ENCODE measurements at regions not wholly inside any gene's neighbourhood (a gene's known extent, or its start where the extent isn't known, plus 50 kb on each side); places are given as distances from the start of the nearest gene placed in this dataset.
A peak's percentile ranks its signal among the peaks of the same experiment; 100 is the strongest.

DNA sequence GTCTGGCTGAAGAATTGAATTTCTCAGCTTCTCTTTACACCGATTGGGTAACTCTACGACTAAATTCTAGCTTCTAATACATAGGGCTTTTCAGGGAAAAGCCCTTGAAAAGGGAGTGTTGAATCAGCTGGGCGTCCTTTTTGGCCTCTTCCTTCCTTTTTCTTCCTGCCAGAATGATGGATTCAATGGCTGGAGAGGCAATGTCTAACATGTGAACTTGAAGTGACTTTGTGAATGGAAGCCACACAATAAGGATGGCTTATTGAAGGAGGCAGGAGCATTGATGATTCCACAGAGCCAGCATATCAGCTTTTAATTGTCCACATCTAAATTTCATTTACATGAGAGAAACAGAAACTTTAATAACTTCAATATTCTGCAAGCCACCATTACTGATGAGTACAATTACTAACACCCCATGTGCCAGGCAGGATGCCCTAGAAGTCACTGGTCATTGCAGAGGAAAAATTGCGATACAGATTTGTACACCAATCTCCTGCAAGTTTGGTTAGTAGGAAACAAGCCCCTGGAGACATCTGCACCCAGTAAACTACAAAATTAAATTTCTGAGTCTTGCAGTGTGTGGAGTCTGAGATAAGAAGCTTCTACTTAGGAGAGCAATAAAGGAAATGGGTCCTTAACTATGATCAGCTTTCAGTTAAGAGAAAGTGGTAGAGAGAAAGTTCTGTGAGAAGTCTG, 56.1 kb downstream of the STYXL2 start:
- Histone ChIP-seq H3K36me3 (ENCODE audit: insufficient read depth, low read length) (no peaks in the 10 kb centered on the region), H3K4me2 (ENCODE audit: low read depth, low read length, poor library complexity, severe bottlenecking) (peak overlapping the region; percentile 61), H3K27me3 (ENCODE audit: insufficient read depth, low read length, poor library complexity, severe bottlenecking) (no peaks in the 10 kb centered on the region), H3K4me3 (ENCODE audit: low read length, poor library complexity, severe bottlenecking) (peak overlapping the region; percentile 61), H2AFZ (ENCODE audit: low read length) (peak overlapping the region; percentile 29; the same call in 1 of the 2 replicates), H4K20me1 (ENCODE audit: insufficient read depth, low read length, poor library complexity, severe bottlenecking) (no peaks in the 10 kb centered on the region), H3K9me2 (replicated peaks; ENCODE audit: low read depth, low read length) (no peaks in the 10 kb centered on the region), H3K4me1 (ENCODE audit: insufficient read depth, low read length, poor library complexity, severe bottlenecking) (peaks cover 51% of the 10 kb centered on the region), H3K9me3 (ENCODE audit: insufficient read depth, low read depth, low read length) (peaks cover 11% of the 10 kb centered on the region; the same call in 1 of the 2 replicates), H3F3A (ENCODE audit: low read depth) (peaks cover 14% of the 10 kb centered on the region), H3K9ac (ENCODE audit: low read depth, low read length, poor library complexity, severe bottlenecking) (peak overlapping the region; percentile 73), H3K79me2 (ENCODE audit: insufficient read depth, low read length) (no peaks in the 10 kb centered on the region)
- TF ChIP-seq, protein P1, sequence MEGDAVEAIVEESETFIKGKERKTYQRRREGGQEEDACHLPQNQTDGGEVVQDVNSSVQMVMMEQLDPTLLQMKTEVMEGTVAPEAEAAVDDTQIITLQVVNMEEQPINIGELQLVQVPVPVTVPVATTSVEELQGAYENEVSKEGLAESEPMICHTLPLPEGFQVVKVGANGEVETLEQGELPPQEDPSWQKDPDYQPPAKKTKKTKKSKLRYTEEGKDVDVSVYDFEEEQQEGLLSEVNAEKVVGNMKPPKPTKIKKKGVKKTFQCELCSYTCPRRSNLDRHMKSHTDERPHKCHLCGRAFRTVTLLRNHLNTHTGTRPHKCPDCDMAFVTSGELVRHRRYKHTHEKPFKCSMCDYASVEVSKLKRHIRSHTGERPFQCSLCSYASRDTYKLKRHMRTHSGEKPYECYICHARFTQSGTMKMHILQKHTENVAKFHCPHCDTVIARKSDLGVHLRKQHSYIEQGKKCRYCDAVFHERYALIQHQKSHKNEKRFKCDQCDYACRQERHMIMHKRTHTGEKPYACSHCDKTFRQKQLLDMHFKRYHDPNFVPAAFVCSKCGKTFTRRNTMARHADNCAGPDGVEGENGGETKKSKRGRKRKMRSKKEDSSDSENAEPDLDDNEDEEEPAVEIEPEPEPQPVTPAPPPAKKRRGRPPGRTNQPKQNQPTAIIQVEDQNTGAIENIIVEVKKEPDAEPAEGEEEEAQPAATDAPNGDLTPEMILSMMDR (conservative IDR thresholded peaks at IDR 0.05; ENCODE audit: low read length), result no peak
- TF ChIP-seq EZH2phosphoT487 (IDR thresholded peaks at IDR 0.05; ENCODE audit: borderline replicate concordance), result no peak

DNA sequence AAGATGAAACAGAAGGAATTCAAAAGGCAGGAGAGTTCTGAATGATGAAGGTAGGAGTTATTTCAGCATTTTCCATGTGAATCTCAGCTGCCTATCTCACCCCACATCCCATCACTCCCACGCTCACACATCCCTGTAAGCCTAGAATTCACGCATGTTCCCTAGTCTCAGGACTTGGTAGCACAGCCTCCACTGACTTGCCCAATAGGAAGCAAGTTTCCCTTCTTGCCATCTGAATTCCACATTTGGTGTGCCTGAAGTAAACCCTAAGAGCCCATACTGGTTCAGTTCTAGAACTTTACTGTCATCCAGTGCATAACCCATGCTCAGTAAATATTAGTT, 56.6 kb downstream of the STYXL2 start:
- H2AFZ ChIP-seq (ENCODE audit: low read length), result peak overlapping the region; percentile 29; the same call in 1 of the 2 replicates
- peak overlapping the region; percentile 61 for H3K4me2 ChIP-seq (ENCODE audit: low read depth, low read length, poor library complexity, severe bottlenecking)
- no peaks in the 10 kb centered on the region for H3K79me2 ChIP-seq (ENCODE audit: insufficient read depth, low read length)
- peaks cover 14% of the 10 kb centered on the region for H3F3A ChIP-seq (ENCODE audit: low read depth)
- H3K9ac ChIP-seq (ENCODE audit: low read depth, low read length, poor library complexity, severe bottlenecking), result peak overlapping the region; percentile 73
- H3K9me2 ChIP-seq (replicated peaks; ENCODE audit: low read depth, low read length), result no peaks in the 10 kb centered on the region
- peaks cover 51% of the 10 kb centered on the region for H3K4me1 ChIP-seq (ENCODE audit: insufficient read depth, low read length, poor library complexity, severe bottlenecking)
- peaks cover 11% of the 10 kb centered on the region; the same call in 1 of the 2 replicates for H3K9me3 ChIP-seq (ENCODE audit: insufficient read depth, low read depth, low read length)
- TF ChIP-seq, protein P1 (conservative IDR thresholded peaks at IDR 0.05; ENCODE audit: low read length), result no peak
- TF ChIP-seq EZH2phosphoT487 (IDR thresholded peaks at IDR 0.05; ENCODE audit: borderline replicate concordance), result no peak
- peak overlapping the region; percentile 61 for H3K4me3 ChIP-seq (ENCODE audit: low read length, poor library complexity, severe bottlenecking)
- H3K27me3 ChIP-seq (ENCODE audit: insufficient read depth, low read length, poor library complexity, severe bottlenecking), result no peaks in the 10 kb centered on the region
- H4K20me1 ChIP-seq (ENCODE audit: insufficient read depth, low read length, poor library complexity, severe bottlenecking), result no peaks in the 10 kb centered on the region
- no peaks in the 10 kb centered on the region for H3K36me3 ChIP-seq (ENCODE audit: insufficient read depth, low read length)

DNA sequence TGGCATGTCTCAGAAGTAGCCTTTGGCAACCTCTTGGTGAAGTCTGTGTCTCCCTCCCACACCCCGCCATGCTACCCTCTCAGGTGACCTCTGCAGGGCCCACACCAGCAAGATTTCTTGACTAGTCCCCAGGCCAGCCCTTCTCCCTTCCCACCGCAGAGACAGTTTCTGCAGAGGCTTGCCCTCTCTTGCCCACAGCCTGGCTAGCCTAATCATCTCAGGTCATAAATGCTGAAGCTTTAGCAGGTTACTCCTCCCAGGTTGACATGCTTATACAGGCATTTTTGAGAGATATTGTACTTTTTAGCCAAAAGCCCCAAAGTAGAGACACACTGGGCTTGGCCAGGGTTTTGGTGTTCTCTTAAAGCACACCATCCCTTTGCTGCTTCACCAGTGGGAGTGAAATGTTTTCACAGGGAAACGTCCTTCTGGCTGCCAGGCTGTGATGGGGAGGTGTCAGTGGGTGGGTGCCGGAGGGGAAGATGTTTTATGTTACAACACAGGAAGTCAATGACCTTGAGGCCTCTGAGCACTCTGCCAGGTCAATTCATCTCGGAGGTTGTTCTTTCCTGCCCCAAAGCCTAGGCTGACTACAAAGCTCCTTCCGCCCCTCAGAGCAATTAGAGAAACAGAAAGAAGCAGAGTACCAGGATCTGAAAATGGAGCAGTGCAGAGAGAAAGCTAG, 58.5 kb downstream of the STYXL2 start:
- H3K36me3 ChIP-seq (ENCODE audit: insufficient read depth, low read length), result no peaks in the 10 kb centered on the region
- peaks cover 14% of the 10 kb centered on the region for H3F3A ChIP-seq (ENCODE audit: low read depth)
- peak overlapping the region; percentile 72 for H3K9ac ChIP-seq (ENCODE audit: low read depth, low read length, poor library complexity, severe bottlenecking)
- H3K27me3 ChIP-seq (ENCODE audit: insufficient read depth, low read length, poor library complexity, severe bottlenecking), result no peaks in the 10 kb centered on the region
- H3K9me3 ChIP-seq (ENCODE audit: insufficient read depth, low read depth, low read length), result peaks cover 4% of the 10 kb centered on the region; the same call in 1 of the 2 replicates
- peak overlapping the region; percentile 81 for H2AFZ ChIP-seq (ENCODE audit: low read length)
- TF ChIP-seq, protein P1 (conservative IDR thresholded peaks at IDR 0.05; ENCODE audit: low read length), result no peak
- peaks cover 64% of the 10 kb centered on the region for H3K4me1 ChIP-seq (ENCODE audit: insufficient read depth, low read length, poor library complexity, severe bottlenecking)
- H3K9me2 ChIP-seq (replicated peaks; ENCODE audit: low read depth, low read length), result no peaks in the 10 kb centered on the region
- no peaks in the 10 kb centered on the region for H4K20me1 ChIP-seq (ENCODE audit: insufficient read depth, low read length, poor library complexity, severe bottlenecking)
- H3K4me3 ChIP-seq (ENCODE audit: low read length, poor library complexity, severe bottlenecking), result peak overlapping the region; percentile 68
- peak overlapping the region; percentile 54 for H3K4me2 ChIP-seq (ENCODE audit: low read depth, low read length, poor library complexity, severe bottlenecking)
- no peaks in the 10 kb centered on the region for H3K79me2 ChIP-seq (ENCODE audit: insufficient read depth, low read length)
